PC-3 (cell line): ENCODE measurements at regions not wholly inside any gene's neighbourhood (a gene's known extent, or its start where the extent isn't known, plus 50 kb on each side); places are given as distances from the start of the nearest gene placed in this dataset.

Experiments used
- ATAC-seq: fragments of 200-7000 bp; cut with Tn5 transposase; 2 replicates; pipeline ENCODE4 v1.9.1; 2020; ENCODE audit warnings: mild to moderate bottlenecking, moderate library complexity
- BruUV-seq: library from RNA; stranded (reverse); fragments of 400-500 nt; replicated peaks from 2 replicates; lab custom pipeline; 2021; lab: Mats Ljungman, UMichigan
- CTCF ChIA-PET: fragments of 300-600 bp; sonication (Branson Sonifier 250); formaldehyde crosslinking; loops from one replicate; lab custom pipeline; 2022; ENCODE audit warnings: antibody characterized with exemption; lab: Charles Lee
- POLR2A ChIA-PET: fragments of 300-600 bp; sonication (Branson Sonifier 250); formaldehyde crosslinking; loops from one replicate; lab custom pipeline; 2022; ENCODE audit warnings: antibody characterized with exemption; ENCODE audit not compliant: unreplicated experiment; lab: Charles Lee
- DNase-seq: peaks from one replicate; pipeline ENCODE4 v3.0.0-alpha.2; 2015
- H2AFZ ChIP-seq: fragments of 300-600 bp; sonication (generic); 2 replicates; pipeline ENCODE4 v1.6.0; 2016; ENCODE audit warnings: antibody characterized with exemption, low read length
- H3F3A ChIP-seq: fragments of 300-600 bp; sonication (generic); one replicate; pipeline ENCODE4 v1.6.0; 2017; ENCODE audit warnings: antibody characterized with exemption, low read length, control low read depth, mild to moderate bottlenecking; ENCODE audit not compliant: unreplicated experiment
- H3K27ac ChIP-seq: fragments of 300-600 bp; sonication (generic); 2 replicates; pipeline ENCODE4 v1.5.1; 2016; ENCODE audit warnings: mild to moderate bottlenecking, low read length
- H3K27me3 ChIP-seq: fragments of 300-600 bp; sonication (generic); 2 replicates; pipeline ENCODE4 v1.6.1; 2016; ENCODE audit warnings: low read length, mixed read lengths
- H3K36me3 ChIP-seq: fragments of 300-600 bp; sonication (generic); 2 replicates; pipeline ENCODE4 v1.6.1; 2016; ENCODE audit warnings: low read depth, mixed run types, low read length, mixed read lengths
- H3K4me1 ChIP-seq: fragments of 300-600 bp; sonication (generic); 2 replicates; pipeline ENCODE4 v1.5.1; 2016; ENCODE audit warnings: low read length; ENCODE audit not compliant: insufficient read depth
- H3K4me2 ChIP-seq: fragments of 300-600 bp; sonication (generic); 2 replicates; pipeline ENCODE4 v1.6.0; 2016; ENCODE audit warnings: low read length
- H3K4me3 ChIP-seq: fragments of 300-600 bp; sonication (generic); 2 replicates; pipeline ENCODE4 v1.5.1; 2016; ENCODE audit warnings: mild to moderate bottlenecking, low read length, mixed read lengths
- H3K79me2 ChIP-seq: fragments of 300-600 bp; sonication (generic); 2 replicates; pipeline ENCODE4 v1.6.1; 2017; ENCODE audit warnings: low read length, mixed read lengths
- H3K9ac ChIP-seq: fragments of 300-600 bp; sonication (generic); 2 replicates; pipeline ENCODE4 v1.6.0; 2016; ENCODE audit warnings: mild to moderate bottlenecking, low read length
- H3K9me2 ChIP-seq: fragments of 300-600 bp; sonication (generic); replicated peaks from 2 replicates; pipeline ENCODE4 v1.6.1; 2016; ENCODE audit warnings: mixed run types, low read length, mixed read lengths
- H3K9me3 ChIP-seq: fragments of 300-600 bp; sonication (generic); 2 replicates; pipeline ENCODE4 v1.6.1; 2016; ENCODE audit warnings: low read length, mixed read lengths
- H4K20me1 ChIP-seq: fragments of 300-600 bp; sonication (generic); 2 replicates; pipeline ENCODE4 v1.6.1; 2016; ENCODE audit warnings: low read length, mixed read lengths
- EZH2 ChIP-seq: fragments of 300-600 bp; sonication (generic); IDR thresholded peaks from one replicate; pipeline ENCODE4 v1.6.1; 2017; ENCODE audit warnings: antibody characterized with exemption, mild to moderate bottlenecking, low read length; ENCODE audit not compliant: unreplicated experiment
- EZH2phosphoT487 ChIP-seq: fragments of 300-600 bp; sonication (generic); IDR thresholded peaks from 2 replicates; pipeline ENCODE4 v1.6.1; 2018; ENCODE audit warnings: mild to moderate bottlenecking, antibody characterized with exemption, low read length, borderline replicate concordance
- intact Hi-C: fragments of 100-400 bp; cut with micrococcal nuclease; formaldehyde crosslinking; loops from 2 replicates; pipeline ENCODE4 v1.9.0; 2023
- TF ChIP-seq, protein P1 (sequence below): fragments of 300-600 bp; sonication (generic); conservative IDR thresholded peaks from 2 replicates; pipeline ENCODE4 v1.5.1; 2017; ENCODE audit warnings: antibody characterized with exemption, low read depth, mild to moderate bottlenecking, low read length

DNA sequence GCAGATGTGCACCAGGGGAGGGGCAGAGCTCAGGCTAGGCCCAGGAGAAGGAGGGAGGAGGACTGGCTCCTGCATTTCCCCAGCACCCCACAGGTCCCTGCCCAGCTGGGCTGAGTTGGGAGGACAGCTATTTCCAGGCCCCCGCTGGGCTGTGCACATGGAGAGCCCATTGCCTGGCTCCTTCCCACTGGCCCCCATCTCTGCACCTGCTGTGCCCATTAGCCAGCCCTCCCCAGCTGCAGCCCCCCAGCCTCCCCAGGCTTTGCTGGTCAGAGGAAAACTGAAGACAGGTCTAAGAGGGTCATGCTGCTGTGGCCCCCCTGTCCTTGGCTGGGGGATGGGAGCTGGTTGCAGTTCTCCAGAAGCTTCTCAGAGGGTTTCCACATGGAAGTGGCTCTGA, 81.8 kb upstream of the SHANK2 start:
- H3K36me3 ChIP-seq = no peaks in the 10 kb centered on the region
- intact Hi-C loops = no loop called here

DNA sequence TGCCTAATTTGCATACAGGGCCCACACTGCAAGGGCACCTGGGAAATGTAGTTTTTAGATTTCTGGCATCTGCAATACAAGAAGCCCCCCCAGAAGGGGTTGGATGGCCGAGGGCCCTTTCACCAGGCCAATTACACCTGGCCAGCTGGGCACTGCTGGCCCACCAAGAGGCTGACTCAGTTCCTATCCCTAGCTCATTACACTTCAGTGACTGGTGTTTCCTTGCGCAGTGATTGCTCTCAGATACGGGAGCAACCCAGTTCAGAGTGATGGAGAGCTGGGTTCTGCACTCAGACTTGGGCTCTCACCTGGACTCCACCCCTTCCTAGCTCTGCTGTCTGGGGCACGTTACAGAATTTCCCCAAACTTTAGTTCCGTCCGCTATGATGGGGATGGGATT, 81.1 kb upstream of the SHANK2 start:
- H3K4me1 ChIP-seq = no peaks in the 10 kb centered on the region

More for the DNA sequence above, 81.8 kb upstream of the SHANK2 start:
- Histone ChIP-seq H3K27ac (no peak overlapping the region), H2AFZ (no peak overlapping the region), H3K9me2 (no peaks in the 10 kb centered on the region), H3K27me3 (no peaks in the 10 kb centered on the region), H3K4me2 (no peak overlapping the region), H3K9me3 (peaks cover 14% of the 10 kb centered on the region; the same call in 1 of the 2 replicates), H3K4me1 (no peaks in the 10 kb centered on the region), H3K4me3 (no peak overlapping the region), H3F3A (no peaks in the 10 kb centered on the region), H4K20me1 (no peaks in the 10 kb centered on the region), H3K79me2 (no peaks in the 10 kb centered on the region), H3K9ac (no peak overlapping the region)
- ATAC-seq = no peak
- ChIA-PET POLR2A (no interaction called here), CTCF (no interaction called here)
- BruUV-seq = no TSS peak
- TF ChIP-seq EZH2 (no peak), EZH2phosphoT487 (no peak)
- TF ChIP-seq, protein P1, sequence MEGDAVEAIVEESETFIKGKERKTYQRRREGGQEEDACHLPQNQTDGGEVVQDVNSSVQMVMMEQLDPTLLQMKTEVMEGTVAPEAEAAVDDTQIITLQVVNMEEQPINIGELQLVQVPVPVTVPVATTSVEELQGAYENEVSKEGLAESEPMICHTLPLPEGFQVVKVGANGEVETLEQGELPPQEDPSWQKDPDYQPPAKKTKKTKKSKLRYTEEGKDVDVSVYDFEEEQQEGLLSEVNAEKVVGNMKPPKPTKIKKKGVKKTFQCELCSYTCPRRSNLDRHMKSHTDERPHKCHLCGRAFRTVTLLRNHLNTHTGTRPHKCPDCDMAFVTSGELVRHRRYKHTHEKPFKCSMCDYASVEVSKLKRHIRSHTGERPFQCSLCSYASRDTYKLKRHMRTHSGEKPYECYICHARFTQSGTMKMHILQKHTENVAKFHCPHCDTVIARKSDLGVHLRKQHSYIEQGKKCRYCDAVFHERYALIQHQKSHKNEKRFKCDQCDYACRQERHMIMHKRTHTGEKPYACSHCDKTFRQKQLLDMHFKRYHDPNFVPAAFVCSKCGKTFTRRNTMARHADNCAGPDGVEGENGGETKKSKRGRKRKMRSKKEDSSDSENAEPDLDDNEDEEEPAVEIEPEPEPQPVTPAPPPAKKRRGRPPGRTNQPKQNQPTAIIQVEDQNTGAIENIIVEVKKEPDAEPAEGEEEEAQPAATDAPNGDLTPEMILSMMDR = no peak
- no peak for DNase-seq

DNA sequence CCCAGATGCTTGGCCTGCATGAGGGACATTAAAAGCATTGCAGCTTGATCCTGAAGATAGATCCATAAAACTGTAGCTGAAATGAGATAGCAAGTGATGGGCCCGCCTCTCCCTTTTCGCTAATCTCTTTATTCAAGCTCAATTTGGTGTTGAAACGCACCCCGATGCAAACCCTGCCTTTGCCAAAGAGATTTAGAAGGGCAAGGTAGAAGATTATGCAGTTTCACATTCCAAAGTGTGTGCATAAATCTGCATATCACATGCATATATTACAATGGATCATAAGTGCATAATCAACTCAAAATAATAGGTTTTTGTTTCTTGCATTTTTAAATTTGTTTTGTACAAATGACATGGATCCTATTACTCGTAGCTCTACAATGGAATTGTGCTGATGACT, 80.1 kb upstream of the SHANK2 start:
- POLR2A ChIA-PET = no interaction called here
- ATAC-seq = no peak
- no peaks in the 10 kb centered on the region for H3F3A ChIP-seq
- H3K9me3 ChIP-seq = peaks cover 14% of the 10 kb centered on the region; the same call in 1 of the 2 replicates
- no peaks in the 10 kb centered on the region for H3K36me3 ChIP-seq
- no peaks in the 10 kb centered on the region for H3K4me1 ChIP-seq
- no peak overlapping the region for H3K9ac ChIP-seq
- H3K27me3 ChIP-seq = no peaks in the 10 kb centered on the region
- no TSS peak for BruUV-seq
- TF ChIP-seq EZH2 = no peak
- TF ChIP-seq EZH2phosphoT487 = no peak
- TF ChIP-seq, protein P1 = no peak
- H2AFZ ChIP-seq = no peak overlapping the region
- intact Hi-C loops = no loop called here
- CTCF ChIA-PET = no interaction called here
- H3K4me2 ChIP-seq = no peak overlapping the region
- H3K79me2 ChIP-seq = no peaks in the 10 kb centered on the region
- H3K4me3 ChIP-seq = no peak overlapping the region
- H3K9me2 ChIP-seq = no peaks in the 10 kb centered on the region
- H4K20me1 ChIP-seq = no peaks in the 10 kb centered on the region
- DNase-seq = no peak
- no peak overlapping the region for H3K27ac ChIP-seq

More for the DNA sequence above, 81.1 kb upstream of the SHANK2 start:
- no peak overlapping the region for H3K9ac ChIP-seq
- no peaks in the 10 kb centered on the region for H3K79me2 ChIP-seq
- H3K9me2 ChIP-seq = no peaks in the 10 kb centered on the region
- ChIA-PET POLR2A (no interaction called here), CTCF (no interaction called here)
- H4K20me1 ChIP-seq = no peaks in the 10 kb centered on the region
- TF ChIP-seq, protein P1 = no peak
- no peak for TF ChIP-seq EZH2
- no peak for TF ChIP-seq EZH2phosphoT487
- no peak overlapping the region for H3K27ac ChIP-seq
- H3K27me3 ChIP-seq = no peaks in the 10 kb centered on the region
- no peaks in the 10 kb centered on the region for H3F3A ChIP-seq
- no peak overlapping the region for H3K4me2 ChIP-seq
- no TSS peak for BruUV-seq
- peaks cover 14% of the 10 kb centered on the region; the same call in 1 of the 2 replicates for H3K9me3 ChIP-seq
- intact Hi-C loops = no loop called here
- H2AFZ ChIP-seq = no peak overlapping the region
- DNase-seq (no peak), ATAC-seq (no peak)
- H3K36me3 ChIP-seq = no peaks in the 10 kb centered on the region
- no peak overlapping the region for H3K4me3 ChIP-seq
